Endothelial cell of umbilical vein (primary cell): ENCODE measurements at regions not wholly inside any gene's neighbourhood (a gene's known extent, or its start where the extent isn't known, plus 50 kb on each side); places are given as distances from the start of the nearest gene placed in this dataset.

ENCODE experiments used
- EZH2 ChIP-seq: IDR thresholded peaks from 2 replicates; pipeline ENCODE4 v1.6.1; 2012; ENCODE audit warnings: borderline replicate concordance, low read depth, mild to moderate bottlenecking, moderate library complexity, low read length, inconsistent platforms; ENCODE audit not compliant: severe bottlenecking
- JUN ChIP-seq: IDR thresholded peaks from 2 replicates; pipeline ENCODE4 v1.6.1; 2011; ENCODE audit warnings: borderline replicate concordance, low read depth; ENCODE audit not compliant: insufficient read length, insufficient read depth
- POLR2A ChIP-seq: IDR thresholded peaks from 2 replicates; pipeline ENCODE4 v1.6.1; 2012; ENCODE audit warnings: low read depth, mild to moderate bottlenecking, control low read depth, low read length
- TF ChIP-seq, protein P1 (sequence below), 2 donors: IDR thresholded peaks; 1 replicate in 1 of 2; 2 replicates in 1 of 2; pipeline ENCODE4 v1.5.1; 2011; ENCODE audit warnings: low read length in 2 of 2, mild to moderate bottlenecking in 2 of 2, moderate library complexity in 2 of 2, control low read depth in 1 of 2, inconsistent platforms in 1 of 2, low read depth in 1 of 2; ENCODE audit not compliant: insufficient read depth in 1 of 2; ENCODE audit errors: extremely low read depth in 1 of 2

DNA sequence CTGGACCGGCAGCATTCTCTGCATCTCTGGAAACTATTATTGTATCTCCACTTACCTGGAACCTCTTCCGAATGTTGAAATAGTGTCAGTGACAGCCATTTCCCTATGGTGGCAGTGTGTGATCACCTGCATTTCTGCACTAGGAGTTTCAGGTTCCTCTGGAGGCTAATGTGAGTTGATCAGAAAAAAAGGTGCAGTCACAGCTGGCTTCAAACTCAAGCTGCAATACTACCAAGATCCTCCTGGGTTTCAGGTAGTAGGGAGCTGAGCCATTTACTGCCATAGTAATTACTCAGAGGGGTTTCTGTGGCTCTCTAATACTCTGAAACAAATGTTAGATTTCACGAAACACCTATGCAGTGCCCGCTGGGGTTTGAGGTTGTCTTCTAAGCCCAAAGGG, 183.5 kb upstream of the OSR1 start:
- TF ChIP-seq, protein P1, sequence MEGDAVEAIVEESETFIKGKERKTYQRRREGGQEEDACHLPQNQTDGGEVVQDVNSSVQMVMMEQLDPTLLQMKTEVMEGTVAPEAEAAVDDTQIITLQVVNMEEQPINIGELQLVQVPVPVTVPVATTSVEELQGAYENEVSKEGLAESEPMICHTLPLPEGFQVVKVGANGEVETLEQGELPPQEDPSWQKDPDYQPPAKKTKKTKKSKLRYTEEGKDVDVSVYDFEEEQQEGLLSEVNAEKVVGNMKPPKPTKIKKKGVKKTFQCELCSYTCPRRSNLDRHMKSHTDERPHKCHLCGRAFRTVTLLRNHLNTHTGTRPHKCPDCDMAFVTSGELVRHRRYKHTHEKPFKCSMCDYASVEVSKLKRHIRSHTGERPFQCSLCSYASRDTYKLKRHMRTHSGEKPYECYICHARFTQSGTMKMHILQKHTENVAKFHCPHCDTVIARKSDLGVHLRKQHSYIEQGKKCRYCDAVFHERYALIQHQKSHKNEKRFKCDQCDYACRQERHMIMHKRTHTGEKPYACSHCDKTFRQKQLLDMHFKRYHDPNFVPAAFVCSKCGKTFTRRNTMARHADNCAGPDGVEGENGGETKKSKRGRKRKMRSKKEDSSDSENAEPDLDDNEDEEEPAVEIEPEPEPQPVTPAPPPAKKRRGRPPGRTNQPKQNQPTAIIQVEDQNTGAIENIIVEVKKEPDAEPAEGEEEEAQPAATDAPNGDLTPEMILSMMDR (IDR thresholded peaks at IDR 0.05; ENCODE audit: extremely low read depth in 1 of 2, insufficient read depth in 1 of 2, low read depth in 1 of 2, low read length in 2 of 2), result no peak
- no peak for TF ChIP-seq EZH2
- no peak for TF ChIP-seq JUN
- TF ChIP-seq POLR2A, result no peak
